ENCODE measurements at regions not wholly inside any gene's neighbourhood (a gene's known extent, or its start where the extent isn't known, plus 50 kb on each side); places are given as distances from the start of the nearest gene placed in this dataset.

GRCh38 chr4:31041853-31042252 lies 321.7 kb downstream of the PCDH7 start:
- TF ChIP-seq CTCF (IDR thresholded peaks at IDR 0.05; ENCODE audit: control extremely low read depth, extremely low read depth, low read depth, missing control alignments), result no peak
- CTCF ChIA-PET, result no interaction called here
- POLR2A ChIA-PET, result no interaction called here
- DNase-seq (ENCODE audit: extremely low spot score), result no peak

GRCh38 chr4:31043382-31044062 lies 323.4 kb downstream of the PCDH7 start:
- POLR2A ChIA-PET, result no interaction called here
- CTCF ChIA-PET, result interaction anchor here (1.1 to 1.3 kb wide), 2 partner anchors 10 to 14 kb away, joined by 3 to 4 read pairs; no protein-coding TSS in a partner anchor
- DNase-seq (ENCODE audit: extremely low spot score), result no peak
- TF ChIP-seq CTCF (IDR thresholded peaks at IDR 0.05; ENCODE audit: control extremely low read depth, extremely low read depth, low read depth, missing control alignments), result no peak

GRCh38 chr4:31045151-31045550 lies 325.0 kb downstream of the PCDH7 start:
- no peak for DNase-seq (ENCODE audit: extremely low spot score)
- CTCF ChIA-PET, result interaction anchor here (0.9 to 1.9 kb wide), 4 partner anchors 9 to 284 kb away, joined by 3 to 7 read pairs (median 4); no protein-coding TSS in a partner anchor

GRCh38 chr4:31045724-31046318 lies 325.7 kb downstream of the PCDH7 start:
- ChIA-PET POLR2A (no interaction called here), CTCF (interaction anchor here (0.9 to 1.9 kb wide), 5 partner anchors 10 to 283 kb away, joined by 3 to 7 read pairs (median 5); no protein-coding TSS in a partner anchor)
- peak; percentile 8 for TF ChIP-seq CTCF (IDR thresholded peaks at IDR 0.05; ENCODE audit: control extremely low read depth, extremely low read depth, low read depth, missing control alignments)
- no peak for DNase-seq (ENCODE audit: extremely low spot score)

More at GRCh38 chr4:31045151-31045550, 325.0 kb downstream of the PCDH7 start:
- POLR2A ChIA-PET, result no interaction called here
- TF ChIP-seq CTCF (IDR thresholded peaks at IDR 0.05; ENCODE audit: control extremely low read depth, extremely low read depth, low read depth, missing control alignments), result no peak

- TF ChIP-seq CTCF (IDR thresholded peaks at IDR 0.05; ENCODE audit: control extremely low read depth, extremely low read depth, low read depth, missing control alignments), result no peak
- ChIA-PET POLR2A (no interaction called here), CTCF (interaction anchor here (1.0 to 1.2 kb wide), 3 partner anchors 12 to 23 kb away, joined by 3 read pairs; no protein-coding TSS in a partner anchor)
- DNase-seq (ENCODE audit: extremely low spot score), result no peak
These were observed 331.0 kb downstream of the PCDH7 start for GRCh38 chr4:31051151-31051550.

GRCh38 chr4:31051565-31051964 lies 331.4 kb downstream of the PCDH7 start:
- TF ChIP-seq CTCF (IDR thresholded peaks at IDR 0.05; ENCODE audit: control extremely low read depth, extremely low read depth, low read depth, missing control alignments), result no peak
- ChIA-PET POLR2A (no interaction called here), CTCF (interaction anchor here (1.0 to 1.2 kb wide), 3 partner anchors 12 to 23 kb away, joined by 3 read pairs; no protein-coding TSS in a partner anchor)
- no peak for DNase-seq (ENCODE audit: extremely low spot score)
